Prostate gland (tissue), 2 donors: ENCODE measurements at regions not wholly inside any gene's neighbourhood (a gene's known extent, or its start where the extent isn't known, plus 50 kb on each side); places are given as distances from the start of the nearest gene placed in this dataset.

Source experiments
- DNase-seq: peaks from one replicate; pipeline ENCODE4 v3.0.0-alpha.2; 2019; ENCODE audit warnings: low spot score
- H3K27ac ChIP-seq, 2 donors: fragments of 200-600 bp; sonication (generic); 2 replicates each; pipeline ENCODE4 v1.5.1; 2017 to 2019
- H3K27me3 ChIP-seq: fragments of 200-600 bp; sonication (generic); replicated peaks from 2 replicates; pipeline ENCODE4 v1.5.1; 2019; ENCODE audit not compliant: insufficient read depth
- H3K36me3 ChIP-seq, 2 donors: fragments of 200-600 bp; sonication (generic); 1 replicate in 1 of 2; 2 replicates in 1 of 2; pipeline versions ENCODE4 v1.5.1 to v1.8.1; 2017 to 2019
- H3K4me1 ChIP-seq: fragments of 200-600 bp; sonication (generic); replicated peaks from 2 replicates; pipeline ENCODE4 v1.5.1; 2019
- H3K4me3 ChIP-seq, 2 donors: fragments of 200-600 bp; sonication (generic); 2 replicates each; pipeline ENCODE4 v1.5.1; 2017 to 2019
- H3K9me3 ChIP-seq: fragments of 200-600 bp; sonication (generic); 2 replicates; pipeline ENCODE4 v1.5.1; 2017
- POLR2A ChIP-seq: fragments of 450-650 bp; IDR thresholded peaks from one replicate; pipeline ENCODE4 v1.6.1; 2016; ENCODE audit warnings: antibody characterized with exemption, mild to moderate bottlenecking
- POLR2AphosphoS5 ChIP-seq: sonication (generic); formaldehyde crosslinking; IDR thresholded peaks from one replicate; pipeline ENCODE4 v1.6.1; 2017; ENCODE audit warnings: antibody characterized with exemption
- WGBS: methylation state at CpG from one replicate; pipeline ENCODE4 v1.1.5; 2018; 5-methylcytosine and 5-hydroxymethylcytosine counted together
- intact Hi-C: fragments of 100-400 bp; cut with DNase I; formaldehyde crosslinking; loops from one replicate; pipeline ENCODE4 v1.14.2; 2022
- TF ChIP-seq, protein P1 (sequence below), 4 experiments: fragments of 200-600 bp in 2 of 4; fragments of 450-650 bp in 2 of 4; sonication (generic) in 2 of 4; IDR thresholded peaks; 1 replicate in 3 of 4; 2 replicates in 1 of 4; pipeline ENCODE4 v1.5.1; 2016 to 2019; ENCODE audit warnings: antibody characterized with exemption in 4 of 4, mild to moderate bottlenecking in 2 of 4, moderate library complexity in 2 of 4

DNA sequence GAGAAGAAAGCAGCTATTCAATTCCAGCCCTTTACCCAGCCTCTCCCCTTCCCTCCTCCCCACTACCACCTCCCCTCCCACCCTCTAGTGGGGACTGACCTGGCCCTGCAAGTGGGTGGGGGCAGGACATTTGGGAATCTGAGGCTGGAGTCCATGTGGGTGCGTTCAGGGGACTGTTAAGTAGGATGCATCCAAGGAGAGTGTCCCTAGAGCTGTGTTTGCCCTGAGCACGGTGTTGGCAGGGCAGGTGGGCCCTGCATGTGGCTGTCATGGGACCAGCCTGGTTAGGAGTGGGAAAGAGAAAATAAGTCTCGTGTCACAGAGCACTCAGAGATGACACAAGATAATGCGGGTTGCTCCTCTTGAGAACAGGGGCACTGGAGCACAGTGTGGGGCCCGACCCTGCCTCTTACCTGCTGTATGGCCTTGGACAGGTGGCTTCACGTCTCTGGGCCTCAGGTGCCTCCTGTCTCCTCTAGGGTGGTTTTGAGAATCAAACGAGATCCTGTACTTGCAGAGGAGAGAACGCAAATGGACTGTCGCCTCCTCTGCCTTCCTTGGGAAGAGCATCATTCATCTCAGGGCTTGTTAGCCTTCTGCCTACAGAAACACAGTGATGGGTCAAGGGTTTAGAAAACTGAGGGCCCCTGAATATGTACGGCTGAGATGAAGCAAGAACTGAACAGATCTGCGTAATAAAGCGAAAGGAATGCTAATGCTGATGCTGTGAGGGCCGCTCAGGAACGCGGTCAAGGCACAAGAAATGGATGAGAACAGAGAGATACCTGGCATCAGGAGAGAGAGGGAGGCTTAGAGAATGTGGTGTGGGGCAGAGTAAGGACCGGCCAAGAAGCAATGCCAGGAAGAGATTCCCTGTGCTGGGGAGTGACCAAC lies 187.7 kb upstream of the HAAO start:
- H3K27me3 ChIP-seq = no peaks in the 10 kb centered on the region
- no peak overlapping the region for H3K4me3 ChIP-seq
- DNase-seq = no peak
- WGBS = 94% methylated on average over 16 of the region's 16 CpGs
- TF ChIP-seq POLR2A (no peak), POLR2AphosphoS5 (no peak)
- TF ChIP-seq, protein P1, sequence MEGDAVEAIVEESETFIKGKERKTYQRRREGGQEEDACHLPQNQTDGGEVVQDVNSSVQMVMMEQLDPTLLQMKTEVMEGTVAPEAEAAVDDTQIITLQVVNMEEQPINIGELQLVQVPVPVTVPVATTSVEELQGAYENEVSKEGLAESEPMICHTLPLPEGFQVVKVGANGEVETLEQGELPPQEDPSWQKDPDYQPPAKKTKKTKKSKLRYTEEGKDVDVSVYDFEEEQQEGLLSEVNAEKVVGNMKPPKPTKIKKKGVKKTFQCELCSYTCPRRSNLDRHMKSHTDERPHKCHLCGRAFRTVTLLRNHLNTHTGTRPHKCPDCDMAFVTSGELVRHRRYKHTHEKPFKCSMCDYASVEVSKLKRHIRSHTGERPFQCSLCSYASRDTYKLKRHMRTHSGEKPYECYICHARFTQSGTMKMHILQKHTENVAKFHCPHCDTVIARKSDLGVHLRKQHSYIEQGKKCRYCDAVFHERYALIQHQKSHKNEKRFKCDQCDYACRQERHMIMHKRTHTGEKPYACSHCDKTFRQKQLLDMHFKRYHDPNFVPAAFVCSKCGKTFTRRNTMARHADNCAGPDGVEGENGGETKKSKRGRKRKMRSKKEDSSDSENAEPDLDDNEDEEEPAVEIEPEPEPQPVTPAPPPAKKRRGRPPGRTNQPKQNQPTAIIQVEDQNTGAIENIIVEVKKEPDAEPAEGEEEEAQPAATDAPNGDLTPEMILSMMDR (IDR thresholded peaks at IDR 0.05) = no peak
- H3K36me3 ChIP-seq = no peaks in the 10 kb centered on the region
- intact Hi-C loops = loop anchor here (5.0 kb wide), 1 partner anchor 42 kb away; no protein-coding TSS in a partner anchor
- no peaks in the 10 kb centered on the region for H3K4me1 ChIP-seq
- no peak overlapping the region for H3K27ac ChIP-seq
- H3K9me3 ChIP-seq = no peaks in the 10 kb centered on the region

GRCh38 chr2:42979416-42979869 lies 187.1 kb upstream of the HAAO start:
- Histone ChIP-seq H3K27me3 (no peaks in the 10 kb centered on the region), H3K27ac (no peak overlapping the region), H3K4me1 (no peaks in the 10 kb centered on the region), H3K4me3 (no peak overlapping the region), H3K9me3 (no peaks in the 10 kb centered on the region), H3K36me3 (no peaks in the 10 kb centered on the region)
- no peak for DNase-seq
- WGBS = 63% methylated on average over 5 of the region's 5 CpGs
- TF ChIP-seq POLR2A = no peak
- no peak for TF ChIP-seq POLR2AphosphoS5
- TF ChIP-seq, protein P1 (IDR thresholded peaks at IDR 0.05) = no peak
- intact Hi-C loops = loop anchor here (5.0 kb wide), 1 partner anchor 43 kb away; no protein-coding TSS in a partner anchor

DNA sequence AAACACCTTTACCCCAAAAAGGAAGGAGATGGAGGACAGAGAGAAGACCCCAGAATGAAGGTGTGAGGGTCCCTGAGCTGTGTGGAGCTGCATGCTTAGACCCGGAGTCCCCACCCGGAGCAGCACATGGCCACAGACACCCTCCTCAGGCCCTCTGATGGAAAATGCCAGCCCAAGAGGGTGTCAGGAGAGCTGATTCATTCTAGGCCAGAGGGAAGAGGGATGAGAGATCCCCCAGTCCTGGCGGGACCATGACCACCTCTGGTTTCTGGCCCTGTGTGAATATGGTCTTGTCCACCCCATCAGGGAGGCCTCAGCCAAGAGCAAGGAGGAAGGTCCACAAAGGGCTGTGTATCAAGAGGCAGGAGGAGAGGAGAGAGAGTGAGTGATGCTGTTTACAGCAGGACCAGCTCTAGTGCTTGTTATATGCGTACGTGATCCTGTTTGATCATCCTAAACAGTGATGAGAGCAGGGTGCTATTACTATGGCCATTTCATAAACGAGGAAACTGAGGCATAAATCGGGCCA lies 186.6 kb upstream of the HAAO start:
- WGBS = 88% methylated on average over 7 of the region's 7 CpGs
- no peak overlapping the region for H3K4me3 ChIP-seq
- no peak overlapping the region for H3K27ac ChIP-seq
- no peaks in the 10 kb centered on the region for H3K9me3 ChIP-seq
- no peak for DNase-seq
- intact Hi-C loops = loop anchor here (5.0 kb wide), 1 partner anchor 43 kb away; no protein-coding TSS in a partner anchor
- TF ChIP-seq POLR2A (no peak), POLR2AphosphoS5 (no peak)
- TF ChIP-seq, protein P1 (IDR thresholded peaks at IDR 0.05) = no peak
- H3K27me3 ChIP-seq = no peaks in the 10 kb centered on the region
- H3K4me1 ChIP-seq = no peaks in the 10 kb centered on the region
- no peaks in the 10 kb centered on the region for H3K36me3 ChIP-seq

- no peaks in the 10 kb centered on the region for H3K27me3 ChIP-seq
- no peak for TF ChIP-seq POLR2A
- TF ChIP-seq, protein P1 (IDR thresholded peaks at IDR 0.05) = no peak
- TF ChIP-seq POLR2AphosphoS5 = no peak
- H3K4me3 ChIP-seq = no peak overlapping the region
- H3K9me3 ChIP-seq = no peaks in the 10 kb centered on the region
- intact Hi-C loops = loop anchor here (5.0 kb wide), 1 partner anchor 44 kb away; no protein-coding TSS in a partner anchor
- H3K4me1 ChIP-seq = no peaks in the 10 kb centered on the region
- 95% methylated on average over 5 of the region's 5 CpGs for WGBS
- H3K36me3 ChIP-seq = no peaks in the 10 kb centered on the region
- no peak overlapping the region for H3K27ac ChIP-seq
- DNase-seq = no peak
These were observed 185.9 kb upstream of the HAAO start for GRCh38 chr2:42978175-42978886.
